ENCODE measurements at regions not wholly inside any gene's neighbourhood (a gene's known extent, or its start where the extent isn't known, plus 50 kb on each side); places are given as distances from the start of the nearest gene placed in this dataset.

- POLR2A ChIA-PET: no interaction called here
- Histone ChIP-seq H3K36me3 (ENCODE audit: insufficient read depth, low read length) (no peaks in the 10 kb centered on the region), H3K4me3 (ENCODE audit: low read depth, low read length, poor library complexity, severe bottlenecking) (no peak overlapping the region), H2AFZ (ENCODE audit: low read length) (no peak overlapping the region), H4K20me1 (ENCODE audit: insufficient read depth, low read length) (no peaks in the 10 kb centered on the region), H3K4me1 (ENCODE audit: insufficient read depth, low read length, poor library complexity, severe bottlenecking) (no peaks in the 10 kb centered on the region), H3K9me2 (ENCODE audit: insufficient read depth, low read length) (no peaks in the 10 kb centered on the region), H3K4me2 (ENCODE audit: low read length) (no peak overlapping the region), H3K9me3 (ENCODE audit: low read length) (no peaks in the 10 kb centered on the region), H3K79me2 (ENCODE audit: insufficient read depth, low read depth, low read length) (no peaks in the 10 kb centered on the region), H3K27ac (ENCODE audit: low read depth, low read length, poor library complexity, severe bottlenecking) (no peak overlapping the region)
- intact Hi-C loops (cut with micrococcal nuclease; ENCODE audit: unreplicated experiment): no loop called here
- CTCF ChIA-PET (ENCODE audit: unreplicated experiment): no interaction called here
- DNase-seq (ENCODE audit: low spot score): no peak
- no peak for TF ChIP-seq EZH2phosphoT487 (IDR thresholded peaks at IDR 0.05; ENCODE audit: borderline replicate concordance, low read depth, low read length)
- TF ChIP-seq, protein P1, sequence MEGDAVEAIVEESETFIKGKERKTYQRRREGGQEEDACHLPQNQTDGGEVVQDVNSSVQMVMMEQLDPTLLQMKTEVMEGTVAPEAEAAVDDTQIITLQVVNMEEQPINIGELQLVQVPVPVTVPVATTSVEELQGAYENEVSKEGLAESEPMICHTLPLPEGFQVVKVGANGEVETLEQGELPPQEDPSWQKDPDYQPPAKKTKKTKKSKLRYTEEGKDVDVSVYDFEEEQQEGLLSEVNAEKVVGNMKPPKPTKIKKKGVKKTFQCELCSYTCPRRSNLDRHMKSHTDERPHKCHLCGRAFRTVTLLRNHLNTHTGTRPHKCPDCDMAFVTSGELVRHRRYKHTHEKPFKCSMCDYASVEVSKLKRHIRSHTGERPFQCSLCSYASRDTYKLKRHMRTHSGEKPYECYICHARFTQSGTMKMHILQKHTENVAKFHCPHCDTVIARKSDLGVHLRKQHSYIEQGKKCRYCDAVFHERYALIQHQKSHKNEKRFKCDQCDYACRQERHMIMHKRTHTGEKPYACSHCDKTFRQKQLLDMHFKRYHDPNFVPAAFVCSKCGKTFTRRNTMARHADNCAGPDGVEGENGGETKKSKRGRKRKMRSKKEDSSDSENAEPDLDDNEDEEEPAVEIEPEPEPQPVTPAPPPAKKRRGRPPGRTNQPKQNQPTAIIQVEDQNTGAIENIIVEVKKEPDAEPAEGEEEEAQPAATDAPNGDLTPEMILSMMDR (conservative IDR thresholded peaks at IDR 0.05; ENCODE audit: low read length): no peak
- no TSS peak for BruUV-seq (replicated peaks)
Observed at GRCh38 chr18:47735041-47735702, 195.3 kb downstream of the SMAD2 start.

- no peak overlapping the region for H3K4me2 ChIP-seq (ENCODE audit: low read length)
- no TSS peak for BruUV-seq (replicated peaks)
- TF ChIP-seq, protein P1 (conservative IDR thresholded peaks at IDR 0.05; ENCODE audit: low read length): no peak
- no peak for TF ChIP-seq EZH2phosphoT487 (IDR thresholded peaks at IDR 0.05; ENCODE audit: borderline replicate concordance, low read depth, low read length)
- H3K4me1 ChIP-seq (ENCODE audit: insufficient read depth, low read length, poor library complexity, severe bottlenecking): no peaks in the 10 kb centered on the region
- no peak overlapping the region for H3K27ac ChIP-seq (ENCODE audit: low read depth, low read length, poor library complexity, severe bottlenecking)
- intact Hi-C loops (cut with micrococcal nuclease; ENCODE audit: unreplicated experiment): no loop called here
- H3K9me3 ChIP-seq (ENCODE audit: low read length): no peaks in the 10 kb centered on the region
- CTCF ChIA-PET (ENCODE audit: unreplicated experiment): no interaction called here
- H3K9me2 ChIP-seq (ENCODE audit: insufficient read depth, low read length): no peaks in the 10 kb centered on the region
- no peaks in the 10 kb centered on the region for H3K36me3 ChIP-seq (ENCODE audit: insufficient read depth, low read length)
- no peak for DNase-seq (ENCODE audit: low spot score)
- H4K20me1 ChIP-seq (ENCODE audit: insufficient read depth, low read length): no peaks in the 10 kb centered on the region
- H3K4me3 ChIP-seq (ENCODE audit: low read depth, low read length, poor library complexity, severe bottlenecking): no peak overlapping the region
- H3K79me2 ChIP-seq (ENCODE audit: insufficient read depth, low read depth, low read length): no peaks in the 10 kb centered on the region
- no peak overlapping the region for H2AFZ ChIP-seq (ENCODE audit: low read length)
- POLR2A ChIA-PET: no interaction called here
Observed at GRCh38 chr18:47731276-47731675, 199.2 kb downstream of the SMAD2 start.

GRCh38 chr18:47730795-47731194 lies 199.7 kb downstream of the SMAD2 start:
- no peak overlapping the region for H2AFZ ChIP-seq (ENCODE audit: low read length)
- no peaks in the 10 kb centered on the region for H3K9me3 ChIP-seq (ENCODE audit: low read length)
- H3K27ac ChIP-seq (ENCODE audit: low read depth, low read length, poor library complexity, severe bottlenecking): no peak overlapping the region
- BruUV-seq (replicated peaks): no TSS peak
- ChIA-PET POLR2A (no interaction called here), CTCF (ENCODE audit: unreplicated experiment) (no interaction called here)
- no peak for DNase-seq (ENCODE audit: low spot score)
- TF ChIP-seq EZH2phosphoT487 (IDR thresholded peaks at IDR 0.05; ENCODE audit: borderline replicate concordance, low read depth, low read length): no peak
- TF ChIP-seq, protein P1 (conservative IDR thresholded peaks at IDR 0.05; ENCODE audit: low read length): no peak
- no peaks in the 10 kb centered on the region for H3K36me3 ChIP-seq (ENCODE audit: insufficient read depth, low read length)
- no peaks in the 10 kb centered on the region for H4K20me1 ChIP-seq (ENCODE audit: insufficient read depth, low read length)
- no peaks in the 10 kb centered on the region for H3K79me2 ChIP-seq (ENCODE audit: insufficient read depth, low read depth, low read length)
- H3K9me2 ChIP-seq (ENCODE audit: insufficient read depth, low read length): no peaks in the 10 kb centered on the region
- H3K4me1 ChIP-seq (ENCODE audit: insufficient read depth, low read length, poor library complexity, severe bottlenecking): no peaks in the 10 kb centered on the region
- intact Hi-C loops (cut with micrococcal nuclease; ENCODE audit: unreplicated experiment): no loop called here
- no peak overlapping the region for H3K4me2 ChIP-seq (ENCODE audit: low read length)
- no peak overlapping the region for H3K4me3 ChIP-seq (ENCODE audit: low read depth, low read length, poor library complexity, severe bottlenecking)
